HG03442 (cell line): ENCODE measurements at regions not wholly inside any gene's neighbourhood (a gene's known extent, or its start where the extent isn't known, plus 50 kb on each side); places are given as distances from the start of the nearest gene placed in this dataset.

ENCODE experiments used
- ATAC-seq: cut with Tn5 transposase; IDR thresholded peaks from one replicate; pipeline ENCODE4 v1.9.1; 2021; ENCODE audit warnings: mild to moderate bottlenecking, moderate library complexity; ENCODE audit not compliant: unreplicated experiment

GRCh38 chr22:48697694-48698276 is 1129.9 kb downstream of the BRD1 start:
- ATAC-seq, result no peak

GRCh38 chr22:48697223-48697622 is 1130.5 kb downstream of the BRD1 start:
- no peak for ATAC-seq

GRCh38 chr22:48696371-48696770 is 1131.3 kb downstream of the BRD1 start:
- no peak for ATAC-seq

GRCh38 chr22:48695731-48696305 is 1131.9 kb downstream of the BRD1 start:
- ATAC-seq, result no peak

- no peak for ATAC-seq
Observed at GRCh38 chr22:48695251-48695650, 1132.4 kb downstream of the BRD1 start.

GRCh38 chr22:48694296-48694883 is 1133.3 kb downstream of the BRD1 start:
- ATAC-seq, result no peak

GRCh38 chr22:48693377-48694135 is 1134.1 kb downstream of the BRD1 start:
- ATAC-seq, result no peak

GRCh38 chr22:48692734-48693376 is 1134.8 kb downstream of the BRD1 start:
- ATAC-seq, result no peak

GRCh38 chr22:48691431-48691851 is 1136.2 kb downstream of the BRD1 start:
- no peak for ATAC-seq

GRCh38 chr22:48690583-48691317 is 1136.9 kb downstream of the BRD1 start:
- no peak for ATAC-seq

GRCh38 chr22:48689206-48689605 is 1138.5 kb downstream of the BRD1 start:
- no peak for ATAC-seq

GRCh38 chr22:48688366-48688765 is 1139.3 kb downstream of the BRD1 start:
- ATAC-seq, result no peak

- ATAC-seq, result no peak
Observed at GRCh38 chr22:48687606-48688005, 1140.1 kb downstream of the BRD1 start.

GRCh38 chr22:48686694-48687302 is 1140.9 kb downstream of the BRD1 start:
- no peak for ATAC-seq

- ATAC-seq, result no peak
Observed at GRCh38 chr22:48685767-48686166, 1141.9 kb downstream of the BRD1 start.

- no peak for ATAC-seq
Observed at GRCh38 chr22:48683640-48684039, 1144.0 kb downstream of the BRD1 start.

GRCh38 chr22:48682504-48682903 is 1145.2 kb downstream of the BRD1 start:
- ATAC-seq, result no peak

- ATAC-seq, result no peak
Observed at GRCh38 chr22:48680601-48681000, 1147.1 kb downstream of the BRD1 start.

- no peak for ATAC-seq
Observed at GRCh38 chr22:48679656-48680555, 1147.8 kb downstream of the BRD1 start.
